RKO (cell line): ENCODE measurements at regions not wholly inside any gene's neighbourhood (a gene's known extent, or its start where the extent isn't known, plus 50 kb on each side); places are given as distances from the start of the nearest gene placed in this dataset.
"Not testable (repeated sequence)": the region's sequence is repeated elsewhere in the genome, so short reads cannot be mapped to it uniquely, and the experiment has no call there.

ENCODE experiments used
- DNase-seq: peaks from one replicate; pipeline ENCODE4 v3.0.0-alpha.2; 2016; ENCODE audit warnings: low spot score

- peak; percentile 82 for DNase-seq
Measured at GRCh38 chr21:17679002-17679600, 66.4 kb upstream of the BTG3 start.

- not testable (repeated sequence) for DNase-seq
Measured at GRCh38 chr21:17676930-17677329, 64.2 kb upstream of the BTG3 start.

GRCh38 chr21:17674106-17674505 is 61.4 kb upstream of the BTG3 start:
- no peak for DNase-seq

- DNase-seq = no peak
Measured at GRCh38 chr21:17673261-17674020, 60.7 kb upstream of the BTG3 start.

GRCh38 chr21:17671733-17672132 is 59.0 kb upstream of the BTG3 start:
- no peak for DNase-seq

- DNase-seq = no peak
Measured at GRCh38 chr21:17668479-17669140, 55.9 kb upstream of the BTG3 start.

GRCh38 chr21:17667256-17667655 is 54.6 kb upstream of the BTG3 start:
- no peak for DNase-seq
